Panc1 (cell line): ENCODE measurements at regions not wholly inside any gene's neighbourhood (a gene's known extent, or its start where the extent isn't known, plus 50 kb on each side); places are given as distances from the start of the nearest gene placed in this dataset.

Source experiments
- ATAC-seq: fragments of 200-7000 bp; cut with Tn5 transposase; 2 replicates; pipeline ENCODE4 v1.9.1; 2020; ENCODE audit warnings: mild to moderate bottlenecking, moderate library complexity
- BruUV-seq: library from RNA; stranded (reverse); fragments of 400-500 nt; replicated peaks from 2 replicates; lab custom pipeline; 2021; lab: Mats Ljungman, UMichigan
- CTCF ChIA-PET: fragments of 300-600 bp; sonication (Branson Sonifier 250); formaldehyde crosslinking; loops from one replicate; lab custom pipeline; 2022; ENCODE audit warnings: antibody characterized with exemption; lab: Charles Lee
- POLR2A ChIA-PET: fragments of 300-600 bp; sonication (Branson Sonifier 250); formaldehyde crosslinking; loops from one replicate; lab custom pipeline; 2022; ENCODE audit warnings: antibody characterized with exemption; lab: Charles Lee
- DNase-seq: peaks from one replicate; pipeline ENCODE4 v3.0.0-alpha.2; 2010; ENCODE audit warnings: low read depth, low spot score
- H3K27ac ChIP-seq: 2 replicates; pipeline ENCODE4 v1.5.1; 2011; ENCODE audit warnings: mild to moderate bottlenecking, low read length, inconsistent platforms
- H3K27me3 ChIP-seq: fragments of 200-500 bp; sonication (Bioruptor generic); 2 replicates; pipeline ENCODE4 v1.6.0; 2014; ENCODE audit warnings: low read length, inconsistent platforms; ENCODE audit not compliant: control insufficient read depth, insufficient read depth
- H3K36me3 ChIP-seq: fragments of 200-500 bp; sonication (Bioruptor generic); 2 replicates; pipeline ENCODE4 v1.5.1; 2014; ENCODE audit warnings: inconsistent platforms, mild to moderate bottlenecking, low read length, moderate library complexity; ENCODE audit not compliant: control insufficient read depth, insufficient read depth
- H3K4me1 ChIP-seq: 2 replicates; pipeline ENCODE4 v1.5.1; 2011; ENCODE audit warnings: inconsistent platforms, mild to moderate bottlenecking, low read length, moderate library complexity; ENCODE audit not compliant: control insufficient read depth, insufficient read depth
- H3K4me3 ChIP-seq, 2 experiments: 2 replicates each; pipeline ENCODE4 v1.5.1; 2011 to 2012; ENCODE audit warnings: low read depth in 2 of 2, low read length in 2 of 2, mild to moderate bottlenecking in 2 of 2, inconsistent platforms in 1 of 2, moderate library complexity in 1 of 2
- H3K9me3 ChIP-seq: fragments of 200-500 bp; sonication (Bioruptor generic); 2 replicates; pipeline ENCODE4 v1.5.1; 2014; ENCODE audit warnings: low read depth, mild to moderate bottlenecking, inconsistent platforms, low read length, moderate library complexity; ENCODE audit not compliant: control insufficient read depth, insufficient read depth
- CTCF ChIP-seq: fragments of 450-650 bp; IDR thresholded peaks from 2 replicates; pipeline ENCODE4 v1.5.1; 2017; ENCODE audit warnings: mild to moderate bottlenecking
- POLR2AphosphoS5 ChIP-seq: IDR thresholded peaks from 2 replicates; pipeline ENCODE4 v1.6.1; 2012; ENCODE audit warnings: mild to moderate bottlenecking, low read depth, low read length, moderate library complexity
- REST ChIP-seq, 2 experiments: IDR thresholded peaks; 2 replicates each; pipeline ENCODE4 v1.6.1; 2011 to 2012; ENCODE audit warnings: low read depth in 2 of 2, control low read depth in 1 of 2, low read length in 1 of 2, mild to moderate bottlenecking in 1 of 2, moderate library complexity in 1 of 2; ENCODE audit not compliant: insufficient read depth in 1 of 2
- SIN3A ChIP-seq: IDR thresholded peaks from 2 replicates; pipeline ENCODE4 v1.6.1; 2012; ENCODE audit warnings: low read depth, mild to moderate bottlenecking, low read length, moderate library complexity, borderline replicate concordance; ENCODE audit not compliant: insufficient read depth
- TCF7L2 ChIP-seq: IDR thresholded peaks from 2 replicates; pipeline ENCODE4 v1.6.1; 2011; ENCODE audit warnings: mild to moderate bottlenecking, low read depth, low read length, inconsistent platforms
- in situ Hi-C: cut with HindIII; loops from 2 replicates; pipeline ENCODE4 v1.10.0; 2016; ENCODE audit warnings: low sequenced_read_pairs, low pct_unique_long_range_greater_than_20kb
- intact Hi-C: fragments of 100-400 bp; cut with micrococcal nuclease; formaldehyde crosslinking; loops from one replicate; pipeline ENCODE4 v1.10.0; 2022; ENCODE audit not compliant: unreplicated experiment

GRCh38 chr2:122856696-122857095 lies 1101.2 kb downstream of the TSN start:
- Histone ChIP-seq H3K27ac (no peak overlapping the region), H3K4me1 (no peaks in the 10 kb centered on the region), H3K27me3 (no peaks in the 10 kb centered on the region), H3K4me3 (no peak overlapping the region), H3K36me3 (no peaks in the 10 kb centered on the region), H3K9me3 (no peaks in the 10 kb centered on the region)
- CTCF ChIA-PET, result no interaction called here
- DNase-seq (no peak), ATAC-seq (no peak)
- TF ChIP-seq SIN3A, result no peak
- TF ChIP-seq CTCF, result no peak
- no peak for TF ChIP-seq POLR2AphosphoS5
- no peak for TF ChIP-seq REST (IDR thresholded peaks at IDR 0.05; ENCODE audit: insufficient read depth in 1 of 2, low read depth in 2 of 2, low read length in 1 of 2)
- no peak for TF ChIP-seq TCF7L2
- intact Hi-C loops, result no loop called here
- POLR2A ChIA-PET, result no interaction called here
- no TSS peak for BruUV-seq
- in situ Hi-C loops, result no loop called here

- ChIA-PET POLR2A (no interaction called here), CTCF (no interaction called here)
- intact Hi-C loops (no loop called here), in situ Hi-C loops (no loop called here)
- no peak for TF ChIP-seq SIN3A
- TF ChIP-seq TCF7L2, result no peak
- no peak for TF ChIP-seq REST (IDR thresholded peaks at IDR 0.05; ENCODE audit: insufficient read depth in 1 of 2, low read depth in 2 of 2, low read length in 1 of 2)
- no peak for TF ChIP-seq CTCF
- no peak for TF ChIP-seq POLR2AphosphoS5
- H3K4me1 ChIP-seq, result no peaks in the 10 kb centered on the region
- no peak overlapping the region for H3K27ac ChIP-seq
- ATAC-seq, result no peak
- H3K4me3 ChIP-seq, result no peak overlapping the region
- DNase-seq, result no peak
- no peaks in the 10 kb centered on the region for H3K27me3 ChIP-seq
- no peaks in the 10 kb centered on the region for H3K36me3 ChIP-seq
- no TSS peak for BruUV-seq
- no peaks in the 10 kb centered on the region for H3K9me3 ChIP-seq
Observed at GRCh38 chr2:122858075-122858702, 1102.7 kb downstream of the TSN start.
